ENCODE measurements at regions not wholly inside any gene's neighbourhood (a gene's known extent, or its start where the extent isn't known, plus 50 kb on each side); places are given as distances from the start of the nearest gene placed in this dataset.

- intact Hi-C loops (cut with micrococcal nuclease; ENCODE audit: unreplicated experiment): no loop called here
- Histone ChIP-seq H3K9me3 (ENCODE audit: low read length) (no peaks in the 10 kb centered on the region), H3K36me3 (ENCODE audit: insufficient read depth, low read length) (peaks cover 13% of the 10 kb centered on the region), H3K4me2 (ENCODE audit: low read length) (peak overlapping the region; percentile 50), H2AFZ (ENCODE audit: low read length) (no peak overlapping the region), H3K4me3 (ENCODE audit: low read depth, low read length, poor library complexity, severe bottlenecking) (no peak overlapping the region), H3K27ac (ENCODE audit: low read depth, low read length, poor library complexity, severe bottlenecking) (no peak overlapping the region), H3K79me2 (ENCODE audit: insufficient read depth, low read depth, low read length) (peaks cover 1% of the 10 kb centered on the region; the same call in 1 of the 2 replicates), H4K20me1 (ENCODE audit: insufficient read depth, low read length) (no peaks in the 10 kb centered on the region), H3K4me1 (ENCODE audit: insufficient read depth, low read length, poor library complexity, severe bottlenecking) (peaks cover 62% of the 10 kb centered on the region), H3K9me2 (ENCODE audit: insufficient read depth, low read length) (no peaks in the 10 kb centered on the region)
- no TSS peak for BruUV-seq (replicated peaks)
- ChIA-PET CTCF (ENCODE audit: unreplicated experiment) (no interaction called here), POLR2A (interaction anchor here (2.6 kb wide), 1 partner anchor 7 kb away, joined by 6 read pairs; no protein-coding TSS in a partner anchor)
- DNase-seq (ENCODE audit: low spot score): no peak
- no peak for TF ChIP-seq EZH2phosphoT487 (IDR thresholded peaks at IDR 0.05; ENCODE audit: borderline replicate concordance, low read depth, low read length)
- TF ChIP-seq CTCF (conservative IDR thresholded peaks at IDR 0.05; ENCODE audit: low read length): no peak
These were observed 67.4 kb upstream of the CLCN4 start for GRCh38 chrX:10089378-10089795.

GRCh38 chrX:10090319-10090718 lies 66.5 kb upstream of the CLCN4 start:
- no peaks in the 10 kb centered on the region for H3K9me2 ChIP-seq (ENCODE audit: insufficient read depth, low read length)
- no peaks in the 10 kb centered on the region for H3K9me3 ChIP-seq (ENCODE audit: low read length)
- DNase-seq (ENCODE audit: low spot score): no peak
- peaks cover 13% of the 10 kb centered on the region for H3K36me3 ChIP-seq (ENCODE audit: insufficient read depth, low read length)
- H3K27ac ChIP-seq (ENCODE audit: low read depth, low read length, poor library complexity, severe bottlenecking): no peak overlapping the region
- intact Hi-C loops (cut with micrococcal nuclease; ENCODE audit: unreplicated experiment): no loop called here
- H3K4me1 ChIP-seq (ENCODE audit: insufficient read depth, low read length, poor library complexity, severe bottlenecking): peaks cover 54% of the 10 kb centered on the region
- TF ChIP-seq EZH2phosphoT487 (IDR thresholded peaks at IDR 0.05; ENCODE audit: borderline replicate concordance, low read depth, low read length): no peak
- no peaks in the 10 kb centered on the region for H3K79me2 ChIP-seq (ENCODE audit: insufficient read depth, low read depth, low read length)
- no TSS peak for BruUV-seq (replicated peaks)
- H4K20me1 ChIP-seq (ENCODE audit: insufficient read depth, low read length): no peaks in the 10 kb centered on the region
- POLR2A ChIA-PET: interaction anchor here (1.1 kb wide), 2 partner anchors 22 to 23 kb away, joined by 3 read pairs; no protein-coding TSS in a partner anchor
- no peak overlapping the region for H2AFZ ChIP-seq (ENCODE audit: low read length)
- no peak overlapping the region for H3K4me3 ChIP-seq (ENCODE audit: low read depth, low read length, poor library complexity, severe bottlenecking)
- CTCF ChIA-PET (ENCODE audit: unreplicated experiment): no interaction called here
- H3K4me2 ChIP-seq (ENCODE audit: low read length): no peak overlapping the region

GRCh38 chrX:10095246-10095645 lies 61.5 kb upstream of the CLCN4 start:
- Histone ChIP-seq H3K27ac (ENCODE audit: low read depth, low read length, poor library complexity, severe bottlenecking) (no peak overlapping the region), H3K4me2 (ENCODE audit: low read length) (no peak overlapping the region), H3K9me2 (ENCODE audit: insufficient read depth, low read length) (no peaks in the 10 kb centered on the region), H4K20me1 (ENCODE audit: insufficient read depth, low read length) (no peaks in the 10 kb centered on the region), H2AFZ (ENCODE audit: low read length) (no peak overlapping the region), H3K9me3 (ENCODE audit: low read length) (no peaks in the 10 kb centered on the region), H3K4me1 (ENCODE audit: insufficient read depth, low read length, poor library complexity, severe bottlenecking) (peaks cover 44% of the 10 kb centered on the region), H3K79me2 (ENCODE audit: insufficient read depth, low read depth, low read length) (peaks cover 13% of the 10 kb centered on the region; the same call in 1 of the 2 replicates), H3K36me3 (ENCODE audit: insufficient read depth, low read length) (peaks cover 34% of the 10 kb centered on the region), H3K4me3 (ENCODE audit: low read depth, low read length, poor library complexity, severe bottlenecking) (no peak overlapping the region)
- ChIA-PET CTCF (ENCODE audit: unreplicated experiment) (no interaction called here), POLR2A (interaction anchor here (1.1 to 8.6 kb wide), 3 partner anchors 11 to 21 kb away, joined by 3 to 77 read pairs (median 6); no protein-coding TSS in a partner anchor)
- TF ChIP-seq EZH2phosphoT487 (IDR thresholded peaks at IDR 0.05; ENCODE audit: borderline replicate concordance, low read depth, low read length) (no peak), CTCF (conservative IDR thresholded peaks at IDR 0.05; ENCODE audit: low read length) (no peak)
- DNase-seq (ENCODE audit: low spot score): no peak
- no TSS peak for BruUV-seq (replicated peaks)
- intact Hi-C loops (cut with micrococcal nuclease; ENCODE audit: unreplicated experiment): no loop called here
